SK-N-SH (cell line): ENCODE measurements at regions not wholly inside any gene's neighbourhood (a gene's known extent, or its start where the extent isn't known, plus 50 kb on each side); places are given as distances from the start of the nearest gene placed in this dataset.

Source experiments
- CTCF ChIA-PET: fragments of 300-600, 350-600 bp; formaldehyde crosslinking; extraction: SDS; loops from one replicate; lab custom pipeline; 2021; lab: Yijun Ruan, JAX
- POLR2A ChIA-PET: fragments of 350-600 bp; sonication (Branson Sonifier 250); formaldehyde crosslinking; extraction: SDS; loops from one replicate; lab custom pipeline; 2020; ENCODE audit warnings: antibody characterized with exemption, inconsistent platforms; lab: Yijun Ruan, JAX
- DNase-seq: peaks from one replicate; pipeline ENCODE4 v3.0.0; 2012
- H2AFZ ChIP-seq: fragments of 200-600 bp; sonication (generic); 2 replicates; pipeline ENCODE4 v1.8.1; 2016; ENCODE audit warnings: antibody characterized with exemption, mild to moderate bottlenecking, low read depth
- H3F3A ChIP-seq: fragments of 200-600 bp; sonication (generic); replicated peaks from 2 replicates; pipeline ENCODE3; 2016; ENCODE audit warnings: antibody characterized with exemption, mild to moderate bottlenecking; ENCODE audit not compliant: insufficient read depth
- H3K27ac ChIP-seq, 2 experiments: fragments of 200-500 bp in 1 of 2; fragments of 200-600 bp in 1 of 2; sonication (Bioruptor generic) in 1 of 2; sonication (generic), shearing (Covaris generic) in 1 of 2; 2 replicates each; pipeline versions ENCODE4 v1.5.1 to v1.6.1; 2014 to 2016; ENCODE audit warnings: low read depth in 2 of 2, inconsistent platforms in 1 of 2, low read length in 1 of 2, mild to moderate bottlenecking in 1 of 2, mixed read lengths in 1 of 2
- H3K27me3 ChIP-seq: fragments of 200-600 bp; sonication (generic), shearing (Covaris generic); 2 replicates; pipeline ENCODE4 v1.6.1; 2016; ENCODE audit warnings: mixed run types; ENCODE audit not compliant: insufficient read depth
- H3K36me3 ChIP-seq, 2 experiments: fragments of 200-500 bp in 1 of 2; fragments of 200-600 bp in 1 of 2; sonication (Bioruptor generic) in 1 of 2; sonication (generic) in 1 of 2; replicated peaks in 1 of 2; 2 replicates each; pipeline versions ENCODE3 to v1.5.1; 2014 to 2016; ENCODE audit warnings: low read length in 1 of 2, mild to moderate bottlenecking in 1 of 2; ENCODE audit not compliant: insufficient read depth in 2 of 2, control insufficient read depth in 1 of 2
- H3K4me1 ChIP-seq, 2 experiments: fragments of 200-500 bp in 1 of 2; fragments of 200-600 bp in 1 of 2; sonication (Bioruptor generic) in 1 of 2; sonication (generic), shearing (Covaris generic) in 1 of 2; 2 replicates each; pipeline versions ENCODE4 v1.5.1 to v1.6.1; 2014 to 2016; ENCODE audit warnings: low read depth in 1 of 2, low read length in 1 of 2, mixed run types in 1 of 2; ENCODE audit not compliant: insufficient read depth in 2 of 2, control insufficient read depth in 1 of 2
- H3K4me2 ChIP-seq: fragments of 200-600 bp; sonication (generic), shearing (Covaris generic); 2 replicates; pipeline ENCODE4 v1.6.1; 2017; ENCODE audit warnings: mixed run types
- H3K4me3 ChIP-seq, 2 experiments: fragments of 200-500 bp in 1 of 2; fragments of 200-600 bp in 1 of 2; sonication (Bioruptor generic) in 1 of 2; sonication (generic), shearing (Covaris generic) in 1 of 2; 2 replicates each; pipeline versions ENCODE4 v1.5.1 to v1.8.1; 2014 to 2016; ENCODE audit warnings: low read depth in 2 of 2, inconsistent platforms in 1 of 2, low read length in 1 of 2, mild to moderate bottlenecking in 1 of 2, mixed read lengths in 1 of 2, moderate library complexity in 1 of 2
- H3K79me2 ChIP-seq: fragments of 200-600 bp; sonication (generic); 2 replicates; pipeline ENCODE4 v1.8.1; 2017; ENCODE audit warnings: mild to moderate bottlenecking; ENCODE audit not compliant: insufficient read depth
- H3K9ac ChIP-seq: fragments of 200-600 bp; sonication (generic); 2 replicates; pipeline ENCODE4 v1.6.1; 2017; ENCODE audit warnings: mixed run types
- H3K9me2 ChIP-seq: fragments of 200-600 bp; sonication (generic); 2 replicates; pipeline ENCODE4 v1.6.1; 2017; ENCODE audit warnings: mixed run types
- H3K9me3 ChIP-seq: fragments of 200-600 bp; sonication (generic); 2 replicates; pipeline ENCODE4 v1.6.1; 2017; ENCODE audit warnings: mixed run types, mild to moderate bottlenecking, moderate library complexity
- H4K20me1 ChIP-seq: fragments of 200-600 bp; sonication (generic); 2 replicates; pipeline ENCODE4 v1.6.1; 2017; ENCODE audit warnings: mild to moderate bottlenecking, mixed run types; ENCODE audit not compliant: insufficient read depth
- EP300 ChIP-seq, 2 experiments: IDR thresholded peaks; 2 replicates each; pipeline versions ENCODE4 v1.4.0 to v1.6.1; 2012; ENCODE audit warnings: borderline replicate concordance in 1 of 2, low read depth in 1 of 2, low read length in 1 of 2
- EZH2phosphoT487 ChIP-seq: fragments of 200-600 bp; sonication (generic); IDR thresholded peaks from 2 replicates; pipeline ENCODE4 v1.6.1; 2017; ENCODE audit warnings: low read depth, mixed run types, mild to moderate bottlenecking, antibody characterized with exemption, moderate library complexity, borderline replicate concordance
- JUND ChIP-seq: IDR thresholded peaks from 2 replicates; pipeline ENCODE4 v1.4.0; 2012
- MEF2A ChIP-seq: IDR thresholded peaks from 2 replicates; pipeline ENCODE4 v1.4.0; 2012; ENCODE audit warnings: low read depth, borderline replicate concordance
- PBX3 ChIP-seq: IDR thresholded peaks from 2 replicates; pipeline ENCODE4; 2012
- POLR2AphosphoS5 ChIP-seq: IDR thresholded peaks from 2 replicates; pipeline ENCODE4 v1.6.1; 2012; ENCODE audit warnings: low read depth, low read length
- RAD21 ChIP-seq: IDR thresholded peaks from 2 replicates; pipeline ENCODE4 v1.6.1; 2012; ENCODE audit warnings: mild to moderate bottlenecking, low read length
- RCOR1 ChIP-seq: fragments of 150-350 bp; IDR thresholded peaks from 2 replicates; pipeline ENCODE4 v1.6.1; 2017; ENCODE audit warnings: antibody characterized with exemption, low read length
- RXRA ChIP-seq: IDR thresholded peaks from 2 replicates; pipeline ENCODE4 v1.4.0; 2012; ENCODE audit warnings: low read depth, mild to moderate bottlenecking, borderline replicate concordance
- TCF12 ChIP-seq: IDR thresholded peaks from 2 replicates; pipeline ENCODE4 v1.4.0; 2012
- USF1 ChIP-seq: IDR thresholded peaks from 2 replicates; pipeline ENCODE4 v1.4.0; 2012; ENCODE audit warnings: low read depth, borderline replicate concordance
- USF2 ChIP-seq: fragments of 150-350 bp; IDR thresholded peaks from 2 replicates; pipeline ENCODE4 v1.6.1; 2017; ENCODE audit warnings: antibody characterized with exemption, low read length, low read depth, borderline replicate concordance
- ZBTB33 ChIP-seq: IDR thresholded peaks from 2 replicates; pipeline ENCODE4 v1.4.0; 2012; ENCODE audit warnings: low read depth, borderline replicate concordance
- WGBS: methylation state at CpG from one replicate; pipeline ENCODE4 v1.1.6; 2017; ENCODE audit warnings: low lambda C conversion rate; 5-methylcytosine and 5-hydroxymethylcytosine counted together

- peak; percentile 96 for TF ChIP-seq PBX3
- TF ChIP-seq RXRA, result peak; percentile 51; the same call in 1 of the 2 replicates
- TF ChIP-seq, all 33 proteins: peak for 13
These were observed 531.2 kb upstream of the ZNF608 start (continued) for GRCh38 chr5:125277494-125278154.

- Histone ChIP-seq H3K27me3 (no peaks in the 10 kb centered on the region), H2AFZ (no peak overlapping the region), H3K4me1 (peaks cover 9 to 10% of the 10 kb centered on the region in 2 experiments; a peak in 3 of 4 replicates), H3K79me2 (no peaks in the 10 kb centered on the region), H3K27ac (no peak overlapping the region), H3K36me3 (no peaks in the 10 kb centered on the region), H3K4me2 (no peak overlapping the region), H3K9me3 (no peaks in the 10 kb centered on the region), H4K20me1 (no peaks in the 10 kb centered on the region), H3K9me2 (no peaks in the 10 kb centered on the region), H3K4me3 (no peak overlapping the region), H3K9ac (no peak overlapping the region), H3F3A (peaks cover 5% of the 10 kb centered on the region)
- DNase-seq, result no peak
- 89% methylated on average over 2 of the region's 2 CpGs for WGBS
- ChIA-PET CTCF (no interaction called here), POLR2A (no interaction called here)
- TF ChIP-seq RCOR1, result no peak
- no peak for TF ChIP-seq MEF2A
- TF ChIP-seq ZBTB33, result no peak
- TF ChIP-seq USF2, result no peak
- no peak for TF ChIP-seq EZH2phosphoT487
- TF ChIP-seq RAD21, result no peak
- no peak for TF ChIP-seq JUND
- no peak for TF ChIP-seq USF1
These were observed 532.3 kb upstream of the ZNF608 start for GRCh38 chr5:125278711-125279110.

GRCh38 chr5:125281667-125282066, 535.2 kb upstream of the ZNF608 start:
- Histone ChIP-seq H3K79me2 (no peaks in the 10 kb centered on the region), H2AFZ (no peak overlapping the region), H3K9me2 (no peaks in the 10 kb centered on the region), H3K9ac (no peak overlapping the region), H3K4me1 (peaks cover 0 to 3% of the 10 kb centered on the region in 2 experiments; a peak in 2 of 4 replicates), H3F3A (peaks cover 5% of the 10 kb centered on the region), H3K4me2 (no peak overlapping the region), H3K36me3 (no peaks in the 10 kb centered on the region), H3K27me3 (no peaks in the 10 kb centered on the region), H4K20me1 (no peaks in the 10 kb centered on the region), H3K4me3 (no peak overlapping the region), H3K27ac (peak overlapping the region in 1 of 2 experiments; percentile 50; a peak in 2 of 4 replicates), H3K9me3 (no peaks in the 10 kb centered on the region)
- CTCF ChIA-PET, result no interaction called here
- POLR2A ChIA-PET, result no interaction called here
- no peak for DNase-seq
- TF ChIP-seq POLR2AphosphoS5 (no peak), EP300 (IDR thresholded peaks at IDR 0.05; ENCODE audit: borderline replicate concordance in 1 of 2, low read depth in 1 of 2, low read length in 1 of 2) (peak; percentile 18 to 55; a peak in 3 of 4 replicates), TCF12 (peak; percentile 81), PBX3 (peak; percentile 69)
